GM23248 (cell line): ENCODE measurements at regions not wholly inside any gene's neighbourhood (a gene's known extent, or its start where the extent isn't known, plus 50 kb on each side); places are given as distances from the start of the nearest gene placed in this dataset.

Experiments
- DNase-seq: peaks from one replicate; pipeline ENCODE4 v3.0.0-alpha.2; 2015
- H2AFZ ChIP-seq: fragments of 200-600 bp; sonication (generic); 2 replicates; pipeline ENCODE4 v1.6.1; 2016; ENCODE audit warnings: antibody characterized with exemption
- H3F3A ChIP-seq: fragments of 200-600 bp; sonication (generic); 2 replicates; pipeline ENCODE4 v1.6.1; 2016; ENCODE audit warnings: mild to moderate bottlenecking, antibody characterized with exemption, mixed run types; ENCODE audit not compliant: insufficient read depth
- H3K27ac ChIP-seq: fragments of 200-600 bp; sonication (generic); 2 replicates; pipeline ENCODE4 v1.5.1; 2016; ENCODE audit warnings: mild to moderate bottlenecking
- H3K27me3 ChIP-seq: fragments of 200-600 bp; sonication (generic); replicated peaks from 2 replicates; pipeline ENCODE4 v1.6.1; 2016; ENCODE audit warnings: mild to moderate bottlenecking; ENCODE audit not compliant: insufficient read depth
- H3K36me3 ChIP-seq: fragments of 200-600 bp; sonication (generic); 2 replicates; pipeline ENCODE4 v1.6.1; 2016; ENCODE audit warnings: low read depth, mild to moderate bottlenecking
- H3K4me1 ChIP-seq: fragments of 200-600 bp; sonication (generic); 2 replicates; pipeline ENCODE4 v1.6.1; 2016; ENCODE audit warnings: mild to moderate bottlenecking; ENCODE audit not compliant: insufficient read depth
- H3K4me2 ChIP-seq: fragments of 200-600 bp; sonication (generic); one replicate; pipeline ENCODE4 v1.6.1; 2016; ENCODE audit warnings: mild to moderate bottlenecking; ENCODE audit not compliant: unreplicated experiment
- H3K4me3 ChIP-seq: fragments of 200-600 bp; sonication (generic); 2 replicates; pipeline ENCODE4 v1.5.1; 2016; ENCODE audit warnings: mild to moderate bottlenecking
- H3K79me2 ChIP-seq: fragments of 200-600 bp; sonication (generic); 2 replicates; pipeline ENCODE4 v1.6.1; 2016; ENCODE audit warnings: mild to moderate bottlenecking; ENCODE audit not compliant: insufficient read depth
- H3K9ac ChIP-seq: fragments of 200-600 bp; sonication (generic); 2 replicates; pipeline ENCODE4 v1.6.1; 2016; ENCODE audit warnings: mild to moderate bottlenecking
- H3K9me2 ChIP-seq: fragments of 200-600 bp; sonication (generic); 2 replicates; pipeline ENCODE4 v1.6.1; 2016; ENCODE audit warnings: mixed run types, mild to moderate bottlenecking, moderate library complexity; ENCODE audit not compliant: insufficient read depth
- H3K9me3 ChIP-seq: fragments of 200-600 bp; sonication (generic); one replicate; pipeline ENCODE4 v1.6.1; 2017; ENCODE audit warnings: low read depth
- H4K20me1 ChIP-seq: fragments of 200-600 bp; sonication (generic); 2 replicates; pipeline ENCODE4 v1.6.0; 2016; ENCODE audit not compliant: insufficient read depth
- EZH2 ChIP-seq: fragments of 200-600 bp; sonication (generic); IDR thresholded peaks from 2 replicates; pipeline ENCODE4 v1.6.1; 2018; ENCODE audit warnings: antibody characterized with exemption, mild to moderate bottlenecking; ENCODE audit not compliant: insufficient read depth, poor library complexity, severe bottlenecking
- EZH2phosphoT487 ChIP-seq: fragments of 200-600 bp; sonication (generic); IDR thresholded peaks from 2 replicates; pipeline ENCODE4 v1.6.1; 2018; ENCODE audit warnings: antibody characterized with exemption, moderate library complexity, mild to moderate bottlenecking, low read depth; ENCODE audit not compliant: insufficient read depth
- WGBS, 2 experiments: methylation state at CpG; one replicate each; pipeline ENCODE4 v1.1.6; 2015 to 2017; ENCODE audit warnings: low lambda C conversion rate in 2 of 2, low coverage in 1 of 2; ENCODE audit errors: missing lambda C conversion rate in 2 of 2; 5-methylcytosine and 5-hydroxymethylcytosine counted together
- in situ Hi-C: fragments of 300-500 bp; cut with MboI; formaldehyde crosslinking; loops from 2 replicates; pipeline ENCODE4 v1.15.0; 2020

GRCh38 chr3:102189541-102189940 is 245.3 kb upstream of the ZPLD1 start:
- Histone ChIP-seq H3K4me1 (peaks cover 16% of the 10 kb centered on the region), H3K27ac (no peak overlapping the region), H3K9me2 (no peaks in the 10 kb centered on the region), H3K27me3 (no peaks in the 10 kb centered on the region), H3K36me3 (no peaks in the 10 kb centered on the region), H3F3A (peaks cover 13% of the 10 kb centered on the region), H3K9me3 (no peaks in the 10 kb centered on the region), H3K4me3 (no peak overlapping the region), H3K9ac (no peak overlapping the region), H3K4me2 (peak overlapping the region; percentile 0), H4K20me1 (no peaks in the 10 kb centered on the region), H3K79me2 (no peaks in the 10 kb centered on the region), H2AFZ (no peak overlapping the region)
- 79 to 89% methylated on average over 2 of the region's 2 CpGs for WGBS, 2 experiments
- in situ Hi-C loops = no loop called here
- peak; percentile 23 for DNase-seq
- TF ChIP-seq EZH2phosphoT487 = no peak
- TF ChIP-seq EZH2 = no peak

DNA sequence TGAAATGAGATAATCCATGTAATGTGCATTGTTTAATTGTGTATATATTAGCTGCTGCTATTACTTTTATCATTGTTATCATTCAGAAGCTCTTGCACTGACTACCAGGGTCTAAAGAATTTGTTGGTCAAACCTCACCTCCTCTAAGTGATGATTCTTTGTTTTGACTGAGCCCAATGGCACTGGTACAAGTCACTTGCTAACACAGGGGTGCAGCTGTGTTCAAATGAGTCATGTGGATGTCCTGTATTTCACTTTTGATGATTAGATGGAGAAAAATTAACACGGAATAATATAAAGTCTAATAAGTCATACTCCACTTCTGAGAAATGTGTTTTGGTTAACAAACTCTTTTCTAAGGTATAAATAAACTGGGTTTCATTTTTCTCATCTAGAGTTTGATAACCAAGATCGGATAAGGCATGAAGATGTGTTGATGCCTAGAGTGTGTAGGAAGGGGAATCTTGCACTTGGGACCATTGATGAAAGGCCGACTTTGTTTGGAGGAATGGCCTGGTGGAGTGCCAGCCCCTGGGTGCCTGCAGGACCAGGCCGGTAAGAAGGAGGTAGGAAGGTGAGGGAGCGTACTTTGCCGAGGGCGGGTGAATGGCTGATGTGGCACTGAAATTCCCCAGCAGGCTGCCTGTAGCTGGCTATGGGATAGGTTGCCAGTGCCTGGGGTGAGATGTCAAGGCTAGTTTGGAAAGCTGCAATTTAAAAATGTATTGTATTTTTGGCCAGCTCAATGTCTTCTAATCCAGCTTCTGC is 244.7 kb upstream of the ZPLD1 start:
- no peaks in the 10 kb centered on the region for H4K20me1 ChIP-seq
- no peak for TF ChIP-seq EZH2
- TF ChIP-seq EZH2phosphoT487 = no peak
- 81 to 84% methylated on average over 7 of the region's 7 CpGs for whole genome bisulfite sequencing, 2 experiments
- peaks cover 13% of the 10 kb centered on the region for H3F3A ChIP-seq
- no peak overlapping the region for H2AFZ ChIP-seq
- H3K36me3 ChIP-seq = no peaks in the 10 kb centered on the region
- H3K27ac ChIP-seq = no peak overlapping the region
- DNase-seq = peak; percentile 44
- no peak overlapping the region for H3K4me3 ChIP-seq
- H3K9ac ChIP-seq = no peak overlapping the region
- H3K4me1 ChIP-seq = peaks cover 16% of the 10 kb centered on the region
- H3K27me3 ChIP-seq = no peaks in the 10 kb centered on the region
- H3K9me3 ChIP-seq = no peaks in the 10 kb centered on the region
- no peaks in the 10 kb centered on the region for H3K9me2 ChIP-seq
- peak overlapping the region; percentile 0 for H3K4me2 ChIP-seq
- no peaks in the 10 kb centered on the region for H3K79me2 ChIP-seq
- in situ Hi-C loops = no loop called here

DNA sequence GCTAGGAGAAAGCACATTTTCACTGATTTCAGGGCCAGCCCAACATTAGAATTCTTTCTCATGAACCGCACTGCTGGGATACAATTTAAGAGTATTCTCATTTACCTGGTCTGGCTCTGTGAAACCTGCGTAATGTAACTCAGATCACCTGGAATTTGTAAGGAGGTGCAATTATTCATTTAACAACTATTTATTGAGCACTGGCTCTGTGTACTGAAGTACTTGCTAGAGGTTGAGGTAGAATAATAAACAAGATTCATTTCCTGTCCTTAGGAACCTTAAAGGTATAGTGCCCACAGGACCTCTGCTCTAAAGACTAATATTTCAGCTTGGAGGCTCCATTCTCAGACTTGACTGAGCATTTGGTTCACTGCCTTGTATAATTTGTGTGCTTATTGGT is 242.2 kb upstream of the ZPLD1 start:
- no peaks in the 10 kb centered on the region for H4K20me1 ChIP-seq
- no peaks in the 10 kb centered on the region for H3K9me3 ChIP-seq
- no peak overlapping the region for H3K4me3 ChIP-seq
- no peaks in the 10 kb centered on the region for H3K9me2 ChIP-seq
- H3F3A ChIP-seq = peaks cover 13% of the 10 kb centered on the region
- H3K36me3 ChIP-seq = no peaks in the 10 kb centered on the region
- H3K4me2 ChIP-seq = no peak overlapping the region
- H3K79me2 ChIP-seq = no peaks in the 10 kb centered on the region
- in situ Hi-C loops = no loop called here
- no peak for DNase-seq
- TF ChIP-seq EZH2 (no peak), EZH2phosphoT487 (no peak)
- H3K27me3 ChIP-seq = no peaks in the 10 kb centered on the region
- H3K9ac ChIP-seq = no peak overlapping the region
- 93 to 98% methylated on average over 2 of the region's 2 CpGs for WGBS, 2 experiments
- H3K4me1 ChIP-seq = peaks cover 16% of the 10 kb centered on the region
- H2AFZ ChIP-seq = no peak overlapping the region
- H3K27ac ChIP-seq = no peak overlapping the region

DNA sequence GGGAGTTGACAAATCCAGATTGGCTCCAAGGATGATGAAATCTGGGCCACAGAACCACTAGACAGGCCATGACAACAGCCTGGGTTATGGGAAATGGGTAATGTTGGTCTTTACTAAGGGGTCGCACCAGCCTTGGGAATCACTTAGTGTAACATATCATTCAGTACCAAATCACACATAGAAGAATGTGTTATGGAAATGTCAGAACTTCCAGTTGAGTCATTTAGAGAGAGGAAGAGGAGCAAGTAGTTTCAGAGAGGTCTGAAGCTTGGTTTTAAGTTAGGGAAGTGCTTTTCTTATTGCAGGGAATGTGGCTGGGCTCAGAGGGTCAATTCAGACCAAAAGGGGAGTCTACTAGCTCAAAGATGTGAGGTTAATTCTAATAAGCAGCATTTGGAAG is 241.6 kb upstream of the ZPLD1 start:
- Histone ChIP-seq H3K4me3 (no peak overlapping the region), H3K4me1 (peaks cover 16% of the 10 kb centered on the region), H3K9ac (no peak overlapping the region), H3K36me3 (no peaks in the 10 kb centered on the region), H2AFZ (no peak overlapping the region), H3K79me2 (no peaks in the 10 kb centered on the region), H3K27ac (no peak overlapping the region), H4K20me1 (no peaks in the 10 kb centered on the region), H3K9me3 (no peaks in the 10 kb centered on the region), H3K27me3 (no peaks in the 10 kb centered on the region), H3K9me2 (no peaks in the 10 kb centered on the region), H3K4me2 (no peak overlapping the region), H3F3A (peaks cover 13% of the 10 kb centered on the region)
- 96 to 100% methylated on average over 1 of the region's 1 CpG for WGBS, 2 experiments
- in situ Hi-C loops = no loop called here
- DNase-seq = no peak
- no peak for TF ChIP-seq EZH2
- no peak for TF ChIP-seq EZH2phosphoT487

GRCh38 chr3:102194001-102194400 is 240.8 kb upstream of the ZPLD1 start:
- Histone ChIP-seq H3K79me2 (no peaks in the 10 kb centered on the region), H4K20me1 (no peaks in the 10 kb centered on the region), H3K4me1 (peaks cover 16% of the 10 kb centered on the region), H3K27me3 (no peaks in the 10 kb centered on the region), H3K4me3 (no peak overlapping the region), H3K9me2 (no peaks in the 10 kb centered on the region), H3K36me3 (no peaks in the 10 kb centered on the region), H3K27ac (no peak overlapping the region), H3F3A (peaks cover 13% of the 10 kb centered on the region), H3K9ac (no peak overlapping the region), H3K9me3 (no peaks in the 10 kb centered on the region), H3K4me2 (no peak overlapping the region), H2AFZ (no peak overlapping the region)
- no peak for TF ChIP-seq EZH2
- no peak for TF ChIP-seq EZH2phosphoT487
- 80 to 83% methylated on average over 5 of the region's 5 CpGs for WGBS, 2 experiments
- no peak for DNase-seq
- in situ Hi-C loops = no loop called here
